ENCODE measurements at regions not wholly inside any gene's neighbourhood (a gene's known extent, or its start where the extent isn't known, plus 50 kb on each side); places are given as distances from the start of the nearest gene placed in this dataset.

- ChIA-PET CTCF (no interaction called here), POLR2A (ENCODE audit: unreplicated experiment) (no interaction called here)
- Histone ChIP-seq H3K27me3 (ENCODE audit: insufficient read depth, low read depth) (no peaks in the 10 kb centered on the region), H4K20me1 (ENCODE audit: insufficient read depth) (no peaks in the 10 kb centered on the region), H3K4me1 (replicated peaks; ENCODE audit: insufficient read depth) (no peaks in the 10 kb centered on the region), H3K4me2 (no peak overlapping the region), H3K9me3 (ENCODE audit: insufficient read depth, low read depth) (no peaks in the 10 kb centered on the region), H2AFZ (no peak overlapping the region), H3K27ac (no peak overlapping the region), H3K4me3 (no peak overlapping the region), H3F3A (ENCODE audit: insufficient read depth, low read depth) (no peaks in the 10 kb centered on the region), H3K9me2 (ENCODE audit: insufficient read depth) (no peaks in the 10 kb centered on the region), H3K79me2 (ENCODE audit: low read depth) (no peaks in the 10 kb centered on the region), H3K36me3 (ENCODE audit: low read depth) (no peaks in the 10 kb centered on the region)
- TF ChIP-seq EZH2 (IDR thresholded peaks at IDR 0.05; ENCODE audit: low read depth), result no peak
- no peak for TF ChIP-seq CTCF (conservative IDR thresholded peaks at IDR 0.05)
- BruUV-seq (replicated peaks), result no TSS peak
- DNase-seq, result no peak
- intact Hi-C loops (cut with micrococcal nuclease; ENCODE audit: unreplicated experiment), result no loop called here
Observed at GRCh38 chr2:147388217-147388616, 456.6 kb upstream of the ACVR2A start.

DNA sequence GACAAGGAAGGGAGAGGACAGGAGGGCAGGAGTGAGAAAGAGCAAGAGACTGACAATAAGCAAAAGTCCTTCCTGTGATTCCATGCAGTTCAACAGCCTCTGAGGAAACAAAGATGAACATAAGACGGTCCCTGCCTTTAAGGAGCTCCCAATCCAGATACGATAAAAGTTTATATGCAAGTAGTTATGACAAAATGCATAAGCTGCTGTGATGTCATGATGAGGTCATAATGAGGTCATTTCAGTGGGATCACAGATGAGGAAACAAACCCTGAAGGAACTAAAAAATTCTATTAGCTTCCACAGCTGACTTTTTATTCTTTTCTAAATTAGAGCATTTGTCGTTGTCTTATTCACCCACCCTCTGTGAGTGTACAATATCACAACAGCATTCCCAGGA, 458.5 kb upstream of the ACVR2A start:
- Histone ChIP-seq H3K36me3 (ENCODE audit: low read depth) (no peaks in the 10 kb centered on the region), H3K9me2 (ENCODE audit: insufficient read depth) (no peaks in the 10 kb centered on the region), H3K9me3 (ENCODE audit: insufficient read depth, low read depth) (no peaks in the 10 kb centered on the region), H2AFZ (no peak overlapping the region), H4K20me1 (ENCODE audit: insufficient read depth) (no peaks in the 10 kb centered on the region), H3K27me3 (ENCODE audit: insufficient read depth, low read depth) (no peaks in the 10 kb centered on the region), H3F3A (ENCODE audit: insufficient read depth, low read depth) (no peaks in the 10 kb centered on the region), H3K4me3 (no peak overlapping the region), H3K79me2 (ENCODE audit: low read depth) (no peaks in the 10 kb centered on the region), H3K4me2 (no peak overlapping the region), H3K27ac (no peak overlapping the region), H3K4me1 (replicated peaks; ENCODE audit: insufficient read depth) (no peaks in the 10 kb centered on the region)
- CTCF ChIA-PET, result no interaction called here
- TF ChIP-seq EZH2 (IDR thresholded peaks at IDR 0.05; ENCODE audit: low read depth), result no peak
- no peak for TF ChIP-seq CTCF (conservative IDR thresholded peaks at IDR 0.05)
- POLR2A ChIA-PET (ENCODE audit: unreplicated experiment), result no interaction called here
- BruUV-seq (replicated peaks), result no TSS peak
- intact Hi-C loops (cut with micrococcal nuclease; ENCODE audit: unreplicated experiment), result no loop called here
- no peak for DNase-seq

DNA sequence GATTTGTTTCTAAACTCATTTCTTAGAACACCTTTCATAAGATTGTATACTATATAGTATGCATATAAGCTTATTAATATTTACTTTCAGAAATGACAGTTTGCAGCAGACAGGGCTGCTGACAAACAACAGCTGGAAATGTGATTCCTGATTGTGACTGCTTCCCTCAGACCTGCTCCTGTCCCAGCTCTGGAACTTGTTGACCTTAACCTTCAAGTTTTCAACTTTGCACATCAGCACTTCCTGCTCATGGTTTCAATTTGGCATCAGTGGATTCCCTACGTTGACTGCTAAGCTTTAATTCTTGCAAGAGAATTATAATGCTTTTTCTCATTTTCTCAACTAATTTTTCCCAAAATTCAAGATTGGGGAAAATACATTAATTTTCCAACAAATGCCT, 459.2 kb upstream of the ACVR2A start:
- Histone ChIP-seq H3F3A (ENCODE audit: insufficient read depth, low read depth) (no peaks in the 10 kb centered on the region), H4K20me1 (ENCODE audit: insufficient read depth) (no peaks in the 10 kb centered on the region), H3K27ac (no peak overlapping the region), H3K79me2 (ENCODE audit: low read depth) (no peaks in the 10 kb centered on the region), H3K4me3 (no peak overlapping the region), H3K27me3 (ENCODE audit: insufficient read depth, low read depth) (no peaks in the 10 kb centered on the region), H3K4me2 (no peak overlapping the region), H3K9me3 (ENCODE audit: insufficient read depth, low read depth) (no peaks in the 10 kb centered on the region), H3K4me1 (replicated peaks; ENCODE audit: insufficient read depth) (no peaks in the 10 kb centered on the region), H3K36me3 (ENCODE audit: low read depth) (no peaks in the 10 kb centered on the region), H3K9me2 (ENCODE audit: insufficient read depth) (no peaks in the 10 kb centered on the region), H2AFZ (no peak overlapping the region)
- intact Hi-C loops (cut with micrococcal nuclease; ENCODE audit: unreplicated experiment), result no loop called here
- ChIA-PET POLR2A (ENCODE audit: unreplicated experiment) (no interaction called here), CTCF (no interaction called here)
- TF ChIP-seq CTCF (conservative IDR thresholded peaks at IDR 0.05) (no peak), EZH2 (IDR thresholded peaks at IDR 0.05; ENCODE audit: low read depth) (no peak)
- no TSS peak for BruUV-seq (replicated peaks)
- DNase-seq, result no peak
